Glutamatergic neuron (in vitro differentiated cells): ENCODE measurements at regions not wholly inside any gene's neighbourhood (a gene's known extent, or its start where the extent isn't known, plus 50 kb on each side); places are given as distances from the start of the nearest gene placed in this dataset.

Experiments used
- DNase-seq: peaks from one replicate; pipeline ENCODE4 v3.0.0; 2022
- H3K27ac Mint-ChIP-seq: one replicate; pipeline ENCODE4 v1.8.0; 2020; ENCODE audit warnings: mild to moderate bottlenecking, mixed read lengths, inconsistent platforms; ENCODE audit not compliant: unreplicated experiment
- H3K27me3 Mint-ChIP-seq: one replicate; pipeline ENCODE4 v1.8.0; 2020; ENCODE audit warnings: mild to moderate bottlenecking, moderate library complexity, mixed read lengths, inconsistent platforms; ENCODE audit not compliant: unreplicated experiment
- H3K36me3 Mint-ChIP-seq: one replicate; pipeline ENCODE4 v1.8.0; 2020; ENCODE audit warnings: mild to moderate bottlenecking, mixed read lengths, inconsistent platforms; ENCODE audit not compliant: unreplicated experiment
- H3K4me1 Mint-ChIP-seq: one replicate; pipeline ENCODE4 v1.8.0; 2020; ENCODE audit warnings: mild to moderate bottlenecking, low read depth, mixed read lengths, inconsistent platforms; ENCODE audit not compliant: unreplicated experiment
- H3K4me3 Mint-ChIP-seq: one replicate; pipeline ENCODE4 v1.8.0; 2020; ENCODE audit warnings: mild to moderate bottlenecking, mixed read lengths, inconsistent platforms; ENCODE audit not compliant: unreplicated experiment
- H3K9me3 Mint-ChIP-seq: one replicate; pipeline ENCODE4 v1.8.0; 2020; ENCODE audit warnings: mild to moderate bottlenecking, moderate library complexity, mixed read lengths, inconsistent platforms; ENCODE audit not compliant: unreplicated experiment
- CTCF ChIP-seq: fragments of 200-600 bp; sonication (generic); IDR thresholded peaks from one replicate; pipeline ENCODE4 v1.5.0; 2021; ENCODE audit not compliant: partially characterized antibody, unreplicated experiment

DNA sequence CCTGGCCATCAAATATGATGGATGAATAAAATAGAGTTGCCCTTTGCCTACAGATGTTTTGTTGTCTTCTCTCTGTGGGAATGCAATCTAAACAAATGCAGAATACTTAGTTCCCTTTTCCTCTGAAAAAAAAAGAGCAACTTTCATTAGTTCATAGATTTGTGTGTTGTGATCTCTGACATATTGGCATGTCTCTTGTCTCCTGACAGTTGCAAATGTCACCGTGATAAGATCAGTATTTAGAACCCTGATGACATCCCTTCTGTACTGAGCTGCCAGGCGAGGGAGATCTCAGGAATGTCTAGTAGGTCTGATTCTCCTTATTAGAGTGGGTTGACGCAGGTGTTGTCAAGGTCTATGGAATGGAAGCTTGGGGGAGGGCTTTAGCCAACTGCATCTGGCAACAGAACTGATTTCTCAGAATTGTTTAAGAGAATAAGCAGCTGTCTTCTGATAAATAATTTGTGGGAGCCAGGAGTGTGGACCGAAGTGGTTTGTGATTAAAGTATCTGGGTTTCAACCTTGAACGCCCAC is 130.4 kb downstream of the GALR1 start:
- Mint-ChIP-seq H3K27me3 (no peaks in the 10 kb centered on the region), H3K27ac (no peak overlapping the region), H3K9me3 (peaks cover 3% of the 10 kb centered on the region), H3K36me3 (no peaks in the 10 kb centered on the region), H3K4me1 (peaks cover 6% of the 10 kb centered on the region), H3K4me3 (no peak overlapping the region)
- no peak for DNase-seq
- no peak for TF ChIP-seq CTCF

GRCh38 chr18:77380695-77381094 is 131.0 kb downstream of the GALR1 start:
- Mint-ChIP-seq H3K4me1 (peaks cover 6% of the 10 kb centered on the region), H3K36me3 (no peaks in the 10 kb centered on the region), H3K27ac (no peak overlapping the region), H3K9me3 (peaks cover 3% of the 10 kb centered on the region), H3K4me3 (no peak overlapping the region), H3K27me3 (no peaks in the 10 kb centered on the region)
- DNase-seq, result no peak
- TF ChIP-seq CTCF, result no peak

DNA sequence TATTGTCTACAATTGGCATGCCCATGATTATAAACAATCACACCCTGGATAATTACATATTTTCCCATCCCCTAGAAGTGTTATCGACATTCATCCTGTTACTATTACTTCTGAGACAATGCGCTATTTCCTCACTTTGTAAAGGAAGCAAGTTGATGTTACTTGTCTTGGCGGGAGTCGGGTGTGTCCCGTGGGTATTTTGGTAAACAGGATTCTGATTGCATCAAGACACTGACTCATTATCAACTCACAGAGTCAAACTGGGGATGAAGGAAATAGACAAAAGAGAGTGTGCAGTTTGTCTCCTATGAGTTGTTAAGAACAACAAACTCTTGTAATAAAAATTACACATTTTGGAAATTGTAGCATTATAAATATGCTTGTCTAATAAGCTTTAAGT is 142.7 kb downstream of the GALR1 start:
- H3K27ac Mint-ChIP-seq, result no peak overlapping the region
- H3K4me1 Mint-ChIP-seq, result no peaks in the 10 kb centered on the region
- H3K36me3 Mint-ChIP-seq, result no peaks in the 10 kb centered on the region
- H3K4me3 Mint-ChIP-seq, result no peak overlapping the region
- DNase-seq, result no peak
- H3K27me3 Mint-ChIP-seq, result no peaks in the 10 kb centered on the region
- no peaks in the 10 kb centered on the region for H3K9me3 Mint-ChIP-seq
- TF ChIP-seq CTCF, result no peak

DNA sequence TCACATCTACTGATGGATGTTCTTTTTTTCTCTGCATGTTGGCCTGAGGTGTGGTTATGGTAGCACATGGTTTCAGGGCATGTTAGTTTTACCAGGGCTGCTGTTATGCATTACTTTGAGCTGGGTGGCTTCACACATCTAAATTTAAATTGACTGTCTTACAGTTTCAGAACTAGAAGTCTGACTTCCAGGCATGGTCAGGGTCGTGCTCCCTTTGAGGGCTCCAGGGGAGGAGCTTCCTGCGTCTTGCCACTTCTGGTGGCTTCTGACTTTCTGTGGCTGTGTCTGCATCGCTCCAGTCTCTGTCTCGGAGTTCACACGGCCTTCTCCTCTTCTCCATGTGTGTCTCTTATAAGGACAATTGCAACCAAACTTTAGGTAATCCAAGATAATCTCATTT is 143.9 kb downstream of the GALR1 start:
- H3K9me3 Mint-ChIP-seq, result no peaks in the 10 kb centered on the region
- H3K36me3 Mint-ChIP-seq, result no peaks in the 10 kb centered on the region
- DNase-seq, result no peak
- H3K4me3 Mint-ChIP-seq, result no peak overlapping the region
- H3K4me1 Mint-ChIP-seq, result no peaks in the 10 kb centered on the region
- no peaks in the 10 kb centered on the region for H3K27me3 Mint-ChIP-seq
- H3K27ac Mint-ChIP-seq, result no peak overlapping the region
- TF ChIP-seq CTCF, result no peak

DNA sequence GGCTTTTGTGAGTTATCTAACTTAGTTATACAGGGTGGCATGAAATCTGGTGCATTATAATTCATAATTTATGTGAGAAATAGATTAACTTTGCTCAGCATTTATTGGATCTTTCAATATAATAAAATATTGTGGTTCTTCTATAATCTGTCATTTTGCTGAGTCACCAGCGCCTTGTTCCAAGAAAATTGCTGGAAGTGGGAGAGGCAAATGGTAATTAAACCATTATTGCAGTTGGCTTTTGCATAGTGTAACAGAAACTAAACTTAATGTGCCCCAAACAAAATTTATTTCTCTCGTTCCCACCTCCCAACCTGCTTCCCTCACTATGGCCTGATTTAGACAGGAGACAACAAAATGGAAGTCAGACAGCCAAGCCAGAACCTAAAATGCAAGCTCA is 146.3 kb downstream of the GALR1 start:
- Mint-ChIP-seq H3K4me3 (no peak overlapping the region), H3K36me3 (no peaks in the 10 kb centered on the region), H3K27me3 (no peaks in the 10 kb centered on the region), H3K27ac (no peak overlapping the region), H3K4me1 (no peaks in the 10 kb centered on the region), H3K9me3 (no peaks in the 10 kb centered on the region)
- TF ChIP-seq CTCF, result no peak
- no peak for DNase-seq
